Stimulated activated CD8-positive, alpha-beta memory T cell treated with anti-CD3 and anti-CD28 coated beads, Interleukin-4, amount 100 ng/mL, for 4 hours (primary cell): ENCODE measurements at regions not wholly inside any gene's neighbourhood (a gene's known extent, or its start where the extent isn't known, plus 50 kb on each side); places are given as distances from the start of the nearest gene placed in this dataset.
"Not testable (repeated sequence)": the region's sequence is repeated elsewhere in the genome, so short reads cannot be mapped to it uniquely, and the experiment has no call there.

Source experiments
- DNase-seq, 2 donors: peaks; one replicate each; pipeline ENCODE4 v3.0.0-alpha.2; 2020; ENCODE audit warnings: low read depth in 2 of 2, low spot score in 1 of 2

GRCh38 chr20:4310616-4311015 lies 61.5 kb upstream of the ADRA1D start:
- not testable (repeated sequence) for DNase-seq

- DNase-seq, result no peak
Measured at GRCh38 chr20:4306206-4306605, 57.1 kb upstream of the ADRA1D start.

- DNase-seq, result no peak
Measured at GRCh38 chr20:4305091-4305490, 56.0 kb upstream of the ADRA1D start.

- DNase-seq, result no peak
Measured at GRCh38 chr20:4304601-4305000, 55.5 kb upstream of the ADRA1D start.

- DNase-seq, result no peak
Measured at GRCh38 chr20:4303136-4303535, 54.0 kb upstream of the ADRA1D start.

DNA sequence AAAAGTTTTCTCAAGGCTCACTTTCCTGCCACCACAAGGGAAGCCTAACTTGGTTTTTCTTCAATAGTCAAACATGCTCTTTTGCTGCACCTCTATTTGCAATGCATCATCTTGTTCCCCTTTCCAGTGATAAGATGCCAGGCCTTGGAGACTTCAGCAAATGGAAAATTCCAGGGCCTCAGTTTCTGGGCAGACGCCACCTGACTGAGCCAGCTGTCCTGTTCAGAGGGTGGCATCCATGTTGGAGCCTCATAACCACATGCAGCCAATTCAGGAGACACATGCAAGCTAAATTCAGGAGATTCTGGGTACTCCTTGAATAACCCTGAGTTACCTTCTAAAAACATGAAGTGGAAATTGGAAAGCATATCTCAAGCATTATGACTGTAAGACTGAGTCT lies 51.8 kb upstream of the ADRA1D start:
- no peak for DNase-seq

GRCh38 chr20:4300401-4300800 lies 51.3 kb upstream of the ADRA1D start:
- no peak for DNase-seq

DNA sequence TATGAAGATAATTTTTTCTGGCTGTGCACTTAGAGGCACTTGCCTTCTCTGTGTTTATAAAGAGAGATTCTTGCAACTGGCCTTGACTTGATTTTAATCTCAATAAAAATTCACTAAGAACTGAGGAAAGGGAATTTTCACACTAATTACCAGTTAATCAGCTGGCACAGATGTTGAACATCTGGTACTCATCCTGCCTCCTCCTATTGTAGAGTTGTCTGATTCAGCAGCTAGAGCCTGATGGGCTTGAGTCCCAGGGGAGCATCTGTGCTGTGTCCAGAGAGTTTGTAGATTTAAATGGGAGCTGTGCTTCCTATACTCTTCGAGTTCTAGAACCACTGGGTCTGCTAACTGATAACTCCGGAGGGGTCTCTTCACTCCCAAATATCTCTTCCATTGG lies 50.7 kb upstream of the ADRA1D start:
- DNase-seq, result no peak

GRCh38 chr20:4299216-4299615 lies 50.1 kb upstream of the ADRA1D start:
- DNase-seq, result no peak
